HG02642 (cell line): ENCODE measurements at regions not wholly inside any gene's neighbourhood (a gene's known extent, or its start where the extent isn't known, plus 50 kb on each side); places are given as distances from the start of the nearest gene placed in this dataset.

Experiments
- ATAC-seq: cut with Tn5 transposase; IDR thresholded peaks from one replicate; pipeline ENCODE4 v1.9.1; 2021; ENCODE audit warnings: mild to moderate bottlenecking; ENCODE audit not compliant: unreplicated experiment, poor library complexity

DNA sequence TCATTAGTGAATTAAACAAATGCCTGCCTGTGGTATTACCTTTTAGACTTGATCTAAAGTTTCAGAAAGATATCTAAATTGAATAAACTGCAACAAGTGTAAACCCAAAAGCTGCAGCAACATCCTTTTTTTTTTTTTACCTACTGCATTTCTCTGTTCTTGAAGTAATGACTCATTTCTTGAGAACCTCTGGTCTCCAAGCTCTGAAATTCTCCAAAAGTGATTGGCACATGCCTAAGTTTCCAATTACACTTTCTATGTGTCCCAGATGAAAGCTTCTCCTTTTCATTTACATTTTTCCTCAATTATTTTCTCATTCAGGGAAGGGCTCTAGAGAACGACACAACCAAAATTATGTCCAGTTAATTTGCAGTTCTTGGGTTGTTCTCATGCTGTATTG, 435.2 kb upstream of the DCN start:
- ATAC-seq: no peak

DNA sequence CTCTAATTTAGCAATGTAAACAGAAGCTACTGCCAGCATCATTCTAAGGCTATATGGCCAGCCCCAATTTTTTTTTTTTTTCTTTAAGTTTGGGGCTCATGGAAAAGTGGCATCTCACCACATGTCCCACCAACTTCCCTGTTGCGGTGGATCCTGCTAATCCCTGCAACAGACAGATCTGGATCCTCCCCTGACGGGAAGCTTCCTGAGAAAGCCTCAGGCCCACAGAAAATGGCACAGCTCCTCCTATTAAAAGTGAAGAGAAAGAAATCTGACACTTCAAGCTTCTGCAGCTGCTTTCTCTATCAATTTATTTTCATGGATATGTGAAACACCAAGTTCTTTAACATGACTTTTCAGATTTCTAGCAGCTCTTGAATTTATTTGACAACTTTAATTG, 433.8 kb upstream of the DCN start:
- ATAC-seq: no peak

DNA sequence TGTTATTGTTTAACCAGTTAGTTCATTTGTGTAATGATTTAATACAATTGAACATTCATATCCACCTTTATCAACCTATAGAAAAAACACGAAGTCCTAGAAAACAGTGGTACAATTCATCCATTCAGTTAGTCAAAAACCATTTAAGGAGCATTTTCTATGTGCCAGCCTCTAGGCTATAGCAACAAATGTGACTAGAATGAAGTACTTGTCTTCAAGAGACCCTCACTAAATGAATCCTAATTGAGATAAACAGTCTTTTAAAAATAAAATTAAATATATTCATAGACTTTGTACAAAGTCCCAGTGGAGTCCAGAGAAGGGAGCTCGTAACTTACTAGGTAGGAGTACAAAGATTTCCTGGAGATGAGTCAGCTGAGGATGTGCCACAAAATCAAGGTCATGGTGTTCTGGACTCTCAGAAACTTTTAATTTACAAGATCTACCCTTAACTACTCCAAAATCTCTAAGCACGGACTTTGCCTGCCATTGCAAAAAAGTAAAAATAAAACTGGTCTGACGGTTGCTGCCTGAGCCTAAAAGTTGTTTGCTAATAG, 430.7 kb upstream of the DCN start:
- ATAC-seq: no peak

DNA sequence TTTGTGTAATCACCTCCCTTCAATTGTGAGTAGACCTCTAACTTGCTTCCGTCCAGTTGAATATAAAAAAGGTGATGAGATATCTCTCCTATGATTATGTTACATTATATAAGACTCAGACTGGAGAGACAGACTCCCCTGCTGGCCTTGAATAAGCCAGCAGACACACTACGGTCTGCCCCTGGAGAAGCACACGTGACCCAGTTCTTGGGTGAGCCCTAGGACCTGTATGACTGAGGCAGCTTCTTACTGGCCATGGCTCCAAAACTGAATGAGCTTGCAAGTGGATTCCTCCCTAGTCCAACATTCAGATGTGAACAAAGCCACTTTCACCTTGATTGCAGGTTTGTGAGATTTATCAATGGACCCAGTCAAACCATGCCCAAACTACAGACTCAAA, 427.9 kb upstream of the DCN start:
- ATAC-seq: no peak

DNA sequence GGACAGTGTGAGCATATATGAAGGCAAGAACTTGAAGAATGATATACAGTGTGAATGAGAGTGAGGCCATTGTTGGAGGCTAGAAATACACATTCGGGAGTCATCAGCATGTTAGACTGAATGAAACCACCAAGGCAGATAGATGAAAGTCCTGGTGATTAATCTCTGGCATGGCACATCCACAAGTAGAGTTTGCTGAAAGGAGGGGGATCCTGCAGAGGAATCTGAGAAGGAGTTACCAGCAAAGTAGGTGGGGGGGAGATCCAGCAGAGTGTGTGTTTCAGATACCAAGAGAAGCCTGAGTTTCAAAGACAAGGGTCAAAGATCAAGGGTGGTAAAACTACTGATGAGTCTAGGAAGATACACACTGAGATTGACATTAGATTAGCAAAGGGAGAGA, 426.7 kb upstream of the DCN start:
- no peak for ATAC-seq

DNA sequence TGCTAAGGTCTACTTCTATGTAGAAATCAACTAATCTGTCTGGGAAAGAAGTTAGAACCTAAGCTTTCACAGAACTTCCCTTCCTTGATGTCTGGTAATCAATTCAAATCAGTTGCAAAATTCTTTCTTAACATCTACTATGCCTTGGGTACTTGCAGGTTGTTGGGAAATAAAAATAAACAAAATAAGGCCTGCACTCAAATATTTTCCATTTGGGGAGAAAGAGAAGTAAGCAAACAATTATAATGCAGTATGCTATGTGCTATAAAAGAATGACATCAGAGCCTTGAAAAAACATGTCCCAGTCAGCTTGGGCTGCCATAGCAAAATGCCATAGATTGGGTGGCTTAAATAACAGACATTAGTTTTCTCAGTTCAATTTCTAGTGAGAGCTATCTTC, 425.9 kb upstream of the DCN start:
- ATAC-seq: no peak

DNA sequence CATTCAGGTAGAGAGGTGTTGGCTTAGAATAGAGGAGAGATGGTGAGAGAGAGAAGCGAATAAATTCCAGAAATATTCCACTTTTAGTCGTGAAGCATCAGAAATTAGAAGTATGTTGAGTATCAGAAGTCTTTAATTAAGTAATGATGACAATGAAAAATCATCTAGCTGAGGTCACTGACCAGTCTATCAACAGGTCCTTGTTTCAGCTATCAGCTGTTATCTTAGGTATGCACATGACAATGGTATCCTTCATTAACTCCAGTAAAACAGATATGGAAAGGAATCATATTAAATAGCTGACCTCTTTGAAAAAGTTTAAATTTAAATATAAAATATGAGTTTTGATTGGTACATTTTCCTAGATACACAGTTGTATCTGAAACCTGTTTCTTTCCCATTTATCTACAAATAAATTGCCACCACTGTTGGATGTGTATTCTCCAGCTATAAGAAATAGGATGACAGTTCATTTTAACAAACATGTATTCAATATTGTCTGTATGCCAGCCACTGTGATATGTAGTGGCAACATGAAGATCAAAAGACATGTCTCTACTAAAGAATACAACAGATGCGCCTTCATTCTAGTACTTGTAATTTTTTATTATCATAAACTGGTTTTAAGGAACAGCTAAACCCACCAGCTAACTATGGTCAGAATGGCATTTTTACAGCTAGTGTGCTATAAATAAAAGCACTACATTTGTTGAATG, 424.2 kb upstream of the DCN start:
- no peak for ATAC-seq

DNA sequence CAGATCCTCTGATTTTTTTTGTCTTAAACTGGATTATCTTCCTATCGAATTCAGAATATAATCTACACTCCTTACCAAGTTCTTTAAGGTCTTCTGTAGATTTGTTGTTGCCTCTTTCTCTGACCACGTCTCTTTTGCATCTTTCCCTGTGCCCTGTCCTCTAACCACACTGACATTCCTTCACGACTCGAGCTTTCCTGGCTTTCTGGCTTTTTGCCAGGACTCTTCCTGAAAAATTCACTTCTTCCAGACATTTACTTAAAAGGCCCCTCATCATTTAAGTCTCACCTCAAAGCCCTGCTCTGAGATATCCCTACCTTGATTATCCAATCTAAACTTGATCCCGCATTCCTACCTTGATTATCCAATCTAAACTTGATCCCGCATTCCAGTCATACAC, 422.3 kb upstream of the DCN start:
- ATAC-seq: no peak

DNA sequence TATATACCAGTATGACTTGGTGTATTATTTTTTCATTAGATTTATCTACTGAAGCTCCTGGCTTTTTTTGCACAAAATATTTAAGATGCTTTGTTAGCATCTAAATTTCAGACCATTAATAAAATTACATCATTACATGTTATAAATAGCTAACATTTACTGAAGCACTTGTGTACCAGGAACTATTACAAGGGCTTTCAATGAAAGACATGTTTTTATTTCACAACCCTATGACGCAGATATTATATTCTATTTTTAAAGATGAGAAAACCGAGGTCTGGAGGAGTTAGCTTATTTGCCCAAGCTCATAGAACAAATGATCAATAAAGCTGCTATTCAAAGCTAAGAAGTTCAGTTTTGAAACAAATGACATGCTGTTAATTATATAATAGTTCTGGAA, 420.4 kb upstream of the DCN start:
- ATAC-seq: no peak

DNA sequence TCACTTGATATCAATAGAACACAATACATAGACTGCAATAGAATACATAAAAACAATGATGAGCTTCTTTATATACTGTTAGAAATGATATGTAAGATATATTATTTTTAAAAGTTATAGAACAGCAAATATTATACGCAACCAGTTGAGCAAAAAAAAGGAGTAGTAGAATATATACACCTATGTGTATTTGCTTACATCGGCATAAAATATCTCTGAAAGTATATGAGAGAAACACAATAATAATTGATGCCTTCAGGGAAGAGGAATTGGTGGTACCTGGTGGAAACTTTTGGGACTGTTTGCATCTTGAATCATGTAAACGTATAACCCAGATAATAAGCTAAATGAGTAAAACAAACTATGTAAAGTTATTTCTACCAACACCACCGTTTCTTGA, 418.4 kb upstream of the DCN start:
- ATAC-seq: no peak

DNA sequence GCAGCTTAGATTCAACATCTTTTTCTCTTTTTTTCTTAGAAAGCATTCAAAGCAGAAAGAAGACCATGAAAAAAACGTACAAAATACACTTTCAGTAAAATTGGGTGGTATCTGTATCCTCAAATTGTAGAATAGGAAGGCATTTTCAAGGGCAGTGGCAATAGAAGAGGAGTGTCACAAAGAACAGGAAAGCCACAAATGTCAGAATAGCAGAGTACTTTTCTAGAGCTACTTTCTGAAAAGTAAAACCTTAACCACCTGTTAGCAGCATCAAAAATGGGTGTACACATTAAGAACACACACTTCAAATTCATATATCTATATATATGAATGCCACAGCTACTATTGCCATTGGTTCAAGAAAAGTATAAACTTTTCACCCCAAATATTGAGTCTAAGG, 412.1 kb upstream of the DCN start:
- no peak for ATAC-seq

DNA sequence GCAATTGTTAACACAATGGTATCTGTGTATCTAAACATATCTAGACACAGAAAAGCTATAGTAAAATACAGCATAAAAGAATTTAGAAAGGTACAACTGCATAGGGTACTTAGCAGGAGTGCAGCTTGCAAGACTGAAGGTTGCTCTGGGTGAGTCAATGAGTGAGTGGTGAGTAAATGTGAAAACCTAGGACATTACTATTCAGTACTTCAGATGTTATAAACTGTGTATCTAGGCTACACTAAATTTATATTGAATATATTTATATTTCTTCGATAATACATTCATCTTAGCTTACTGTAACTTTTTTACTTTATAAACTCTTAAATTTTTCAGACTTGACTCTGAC, 409.0 kb upstream of the DCN start:
- ATAC-seq: no peak

DNA sequence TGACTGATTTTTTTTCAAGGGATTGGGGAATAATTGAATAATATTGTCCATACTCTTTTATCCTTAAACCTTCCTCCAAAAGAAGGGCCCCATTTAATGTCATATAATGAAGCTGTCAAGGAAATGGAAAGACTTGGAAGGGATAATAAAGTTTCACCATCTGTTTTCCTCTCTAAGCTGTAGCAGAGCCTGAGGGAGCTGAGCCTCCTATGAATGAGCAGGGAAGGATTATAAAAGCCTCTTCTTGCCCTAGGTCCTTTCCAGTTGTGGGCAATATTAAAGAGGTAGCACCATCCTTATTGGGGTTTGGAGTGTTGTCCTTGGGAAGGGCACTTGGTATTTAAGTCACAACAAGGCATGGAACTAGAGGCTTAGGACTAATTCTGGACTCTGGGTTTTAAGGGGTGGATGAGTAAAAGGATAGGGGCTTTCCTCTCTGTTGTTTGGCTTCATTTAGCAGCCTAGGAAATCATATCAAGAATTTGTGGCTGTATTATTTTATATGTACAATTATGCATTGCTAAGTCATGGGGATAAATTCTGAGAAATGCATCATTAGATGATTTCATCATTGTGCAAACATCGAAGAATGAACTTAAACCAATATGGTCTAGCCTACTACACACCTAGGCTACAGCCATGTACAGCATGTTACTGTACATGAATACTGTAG, 408.5 kb upstream of the DCN start:
- ATAC-seq: no peak

DNA sequence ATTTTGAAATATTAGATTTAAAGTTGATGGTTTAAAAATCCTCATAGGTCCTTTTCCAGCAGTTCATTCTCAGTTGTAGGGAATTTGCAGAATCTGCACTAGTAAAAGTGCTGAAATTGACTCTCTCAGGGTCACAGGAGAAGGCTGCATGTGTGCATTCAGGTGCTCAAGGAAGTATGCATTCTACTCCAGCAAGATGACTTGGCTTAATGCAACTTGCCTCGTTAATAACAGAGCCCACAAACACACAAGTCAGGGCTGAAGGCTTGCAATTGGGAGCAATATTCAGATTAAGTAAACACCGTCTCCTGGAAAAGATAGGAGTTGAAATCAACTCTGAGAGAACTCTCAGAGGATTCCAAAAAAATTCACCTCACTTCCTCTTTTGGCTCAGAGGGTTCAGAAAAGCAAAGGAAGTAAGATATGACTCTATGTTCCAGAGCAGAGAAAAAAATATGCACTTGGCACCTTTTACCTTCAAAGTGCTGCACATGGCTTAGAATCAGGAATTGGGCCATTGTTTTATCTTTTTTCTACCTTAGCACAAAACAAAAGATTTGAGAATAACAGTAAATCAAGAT, 406.3 kb upstream of the DCN start:
- no peak for ATAC-seq

DNA sequence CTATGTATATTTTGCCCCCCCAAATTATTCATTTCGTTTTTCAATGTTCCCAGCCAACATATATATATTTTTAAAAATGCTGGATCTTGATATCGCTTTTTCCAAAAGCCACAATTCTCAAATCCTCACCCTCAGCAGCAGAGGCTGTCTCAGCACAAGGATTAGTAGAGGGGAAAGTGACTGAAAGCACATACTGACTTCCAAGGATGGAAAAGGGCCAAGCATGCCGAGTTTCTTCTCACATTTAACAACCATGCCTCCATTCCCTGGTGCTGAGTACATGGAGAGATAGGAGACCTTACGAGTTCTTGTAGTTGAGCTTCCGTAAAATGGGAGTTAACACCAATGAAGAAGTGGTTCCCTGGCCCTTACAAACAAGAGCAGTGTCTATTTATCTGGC, 403.4 kb upstream of the DCN start:
- ATAC-seq: no peak

DNA sequence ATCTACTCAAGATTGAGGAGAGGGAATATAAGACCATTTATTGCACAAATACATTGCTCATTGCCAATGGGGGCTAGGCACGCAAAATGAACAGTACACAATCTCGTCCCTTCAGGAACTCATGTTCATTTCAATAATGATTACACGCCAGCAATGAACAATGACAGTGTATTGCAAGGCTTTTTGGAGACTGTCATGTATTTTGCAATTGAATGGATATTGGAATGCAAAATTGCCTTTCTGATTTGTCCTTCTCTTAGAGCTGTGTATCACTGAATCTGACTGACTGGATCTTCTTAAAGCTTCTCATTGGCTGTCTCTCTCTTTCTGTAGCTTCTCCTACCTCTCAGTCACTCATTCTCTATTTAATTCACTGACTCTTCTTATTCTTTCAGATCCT, 400.2 kb upstream of the DCN start:
- no peak for ATAC-seq

DNA sequence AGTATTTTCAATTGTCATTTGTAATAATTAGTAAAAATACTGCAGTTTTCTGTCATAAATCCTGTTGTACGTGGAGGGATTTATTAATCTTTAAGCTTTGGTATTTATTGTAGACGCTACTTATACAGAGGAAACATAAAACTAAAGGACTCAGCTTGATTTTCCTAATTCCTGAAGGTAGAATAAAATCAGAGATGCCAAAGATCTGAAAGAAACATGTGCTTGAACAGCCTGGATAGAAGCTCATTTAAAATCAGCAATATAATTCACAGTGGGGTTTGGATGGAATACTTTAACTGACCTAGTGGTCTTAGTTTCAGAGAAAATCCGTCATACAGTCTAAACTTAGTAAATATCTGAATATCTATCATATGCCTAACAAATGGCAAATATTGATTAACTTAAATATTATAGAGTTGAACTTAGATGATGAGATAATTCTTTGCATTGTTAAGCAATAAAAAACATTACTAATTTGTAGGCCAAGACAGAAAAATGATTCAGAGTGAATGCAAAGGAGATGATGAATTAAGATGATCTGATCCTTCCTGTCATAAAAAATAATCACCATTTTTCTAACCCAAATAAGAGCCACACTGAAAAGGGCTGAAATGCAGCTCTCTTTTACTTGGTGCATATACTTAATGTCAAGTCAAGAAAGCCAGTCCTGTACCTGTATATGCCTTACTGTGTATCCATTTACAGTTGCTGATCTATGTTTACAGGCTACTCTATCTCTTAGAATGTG, 397.1 kb upstream of the DCN start:
- no peak for ATAC-seq

DNA sequence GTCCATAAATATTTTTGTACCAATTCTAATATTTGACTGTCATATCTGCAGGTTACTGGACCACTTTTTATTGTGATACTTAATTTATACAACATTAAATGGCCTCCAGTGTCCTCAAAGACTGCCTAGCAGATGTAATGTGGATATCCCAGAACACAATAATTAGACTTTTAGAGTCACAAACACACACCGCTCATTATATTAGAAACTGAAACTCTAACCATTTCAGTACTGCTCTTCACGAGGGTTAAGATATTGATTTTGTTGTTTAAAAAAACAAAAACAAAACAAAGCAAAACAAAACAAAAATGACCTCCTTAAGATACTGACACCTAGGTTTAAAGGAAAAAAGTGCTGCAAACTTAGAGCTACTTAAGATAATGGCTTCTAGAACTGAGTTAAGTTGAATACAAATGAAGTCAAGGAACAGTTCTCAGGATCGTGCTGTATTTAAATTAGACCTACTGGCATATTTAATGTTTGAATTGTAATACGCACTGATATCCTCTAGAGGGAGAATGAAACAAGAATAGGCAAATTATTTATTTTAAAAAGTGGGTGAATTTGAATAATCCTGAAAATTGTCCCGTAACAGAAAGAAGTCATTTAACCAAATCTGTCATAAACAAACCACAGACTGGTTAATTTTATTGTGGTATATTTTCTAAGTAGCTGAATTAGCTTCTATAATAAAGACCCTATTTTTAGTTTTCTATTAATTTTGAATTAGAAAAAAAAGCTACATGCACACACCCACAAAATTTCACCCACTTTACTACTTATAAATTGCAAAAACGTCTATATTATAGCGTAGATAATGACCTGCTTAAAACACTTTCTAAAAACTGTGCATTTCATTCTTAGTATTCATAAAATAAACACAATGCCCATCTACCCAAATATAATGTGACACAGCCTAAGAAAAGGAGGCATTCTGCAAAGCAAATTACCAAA, 395.2 kb upstream of the DCN start:
- no peak for ATAC-seq

DNA sequence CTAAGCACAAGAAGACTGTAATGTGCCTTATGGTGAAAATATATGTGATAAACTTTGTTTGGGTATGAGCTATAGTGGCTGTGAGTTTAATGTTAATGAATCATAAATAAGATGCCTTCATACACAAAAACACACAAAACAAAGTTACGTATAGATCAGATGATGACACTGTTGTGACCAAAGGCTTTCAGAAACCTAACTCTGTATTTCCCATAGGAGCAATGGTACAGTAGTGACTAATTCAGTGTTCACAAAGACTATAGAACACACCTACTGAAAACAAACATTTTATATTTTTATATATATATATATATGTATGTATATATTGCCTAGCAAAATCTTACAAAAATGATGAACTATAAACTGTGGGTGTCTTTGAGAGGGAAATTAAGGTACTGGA, 393.8 kb upstream of the DCN start:
- no peak for ATAC-seq

DNA sequence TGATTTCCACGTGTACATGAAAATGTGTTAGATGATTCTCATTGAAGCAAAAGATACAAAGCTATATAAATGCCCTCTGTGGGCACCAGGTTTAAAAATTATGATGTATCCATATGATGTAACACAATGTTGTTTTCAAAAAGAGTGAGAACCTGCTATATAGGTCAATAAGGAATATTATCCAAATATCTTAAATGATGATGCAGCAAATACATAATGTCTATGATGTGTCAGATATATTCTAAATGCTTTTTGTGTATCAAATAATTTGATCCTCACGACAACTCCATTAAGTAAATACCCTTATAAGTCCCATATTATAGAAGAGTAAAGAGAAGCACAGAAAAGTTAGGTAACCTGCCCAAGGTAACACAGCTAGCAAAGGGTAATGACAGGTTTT, 393.0 kb upstream of the DCN start:
- no peak for ATAC-seq
